ENCODE measurements at regions not wholly inside any gene's neighbourhood (a gene's known extent, or its start where the extent isn't known, plus 50 kb on each side); places are given as distances from the start of the nearest gene placed in this dataset.

- no peaks in the 10 kb centered on the region for H3K36me3 ChIP-seq (replicated peaks in 1 of 2; ENCODE audit: control insufficient read depth in 1 of 2, insufficient read depth in 2 of 2, low read length in 1 of 2)
- no peaks in the 10 kb centered on the region for H4K20me1 ChIP-seq (ENCODE audit: insufficient read depth)
- no peaks in the 10 kb centered on the region for H3K9me2 ChIP-seq
- no peak overlapping the region for H2AFZ ChIP-seq (ENCODE audit: low read depth)
- TF ChIP-seq EZH2phosphoT487 (IDR thresholded peaks at IDR 0.05; ENCODE audit: borderline replicate concordance, low read depth) = no peak
- TF ChIP-seq TAF1 (IDR thresholded peaks at IDR 0.05; ENCODE audit: borderline replicate concordance, low read depth, low read length) = no peak
- no peak for TF ChIP-seq JUND (IDR thresholded peaks at IDR 0.05)
- TF ChIP-seq SMC3 (IDR thresholded peaks at IDR 0.05; ENCODE audit: low read depth, low read length) = no peak
- no peak for TF ChIP-seq FOXM1 (IDR thresholded peaks at IDR 0.05; ENCODE audit: low read depth)
- no peak for TF ChIP-seq IRF3 (IDR thresholded peaks at IDR 0.05; ENCODE audit: low read depth, low read length)
- no peak for TF ChIP-seq CHD2 (IDR thresholded peaks at IDR 0.05; ENCODE audit: low read length, partially characterized antibody)
- TF ChIP-seq RCOR1 (IDR thresholded peaks at IDR 0.05; ENCODE audit: low read length) = no peak
- no peak for TF ChIP-seq MEF2A (IDR thresholded peaks at IDR 0.05; ENCODE audit: borderline replicate concordance, low read depth)
- no peak for TF ChIP-seq FOXJ3 (CRISPR knock-in tag; IDR thresholded peaks at IDR 0.05)
- TF ChIP-seq MAX (IDR thresholded peaks at IDR 0.05; ENCODE audit: low read depth) = no peak
- no peak for TF ChIP-seq USF2 (IDR thresholded peaks at IDR 0.05; ENCODE audit: borderline replicate concordance, low read depth, low read length)
- TF ChIP-seq FOSL2 (IDR thresholded peaks at IDR 0.05; ENCODE audit: borderline replicate concordance, low read depth) = no peak
- no peak for TF ChIP-seq YY1 (IDR thresholded peaks at IDR 0.05; ENCODE audit: low read depth)
- TF ChIP-seq NFIC (IDR thresholded peaks at IDR 0.05; ENCODE audit: borderline replicate concordance) = no peak
- TF ChIP-seq SIN3A (IDR thresholded peaks at IDR 0.05; ENCODE audit: borderline replicate concordance, low read depth, low read length) = no peak
- TF ChIP-seq GABPA (IDR thresholded peaks at IDR 0.05; ENCODE audit: low read depth) = no peak
- TF ChIP-seq EP300 (IDR thresholded peaks at IDR 0.05; ENCODE audit: borderline replicate concordance in 1 of 2, low read depth in 1 of 2, low read length in 1 of 2) = no peak
- 59% methylated on average over 18 of the region's 20 CpGs for WGBS (ENCODE audit: low lambda C conversion rate)
- H3K4me3 ChIP-seq (ENCODE audit: low read depth in 2 of 2, low read length in 1 of 2) = no peak overlapping the region
- H3K9me3 ChIP-seq = no peaks in the 10 kb centered on the region
- H3F3A ChIP-seq (replicated peaks; ENCODE audit: insufficient read depth) = no peaks in the 10 kb centered on the region
- ChIA-PET CTCF (no interaction called here), POLR2A (no interaction called here)
- no peaks in the 10 kb centered on the region for H3K4me1 ChIP-seq (ENCODE audit: control insufficient read depth in 1 of 2, insufficient read depth in 2 of 2, low read depth in 1 of 2, low read length in 1 of 2)
- H3K4me2 ChIP-seq = no peak overlapping the region
- no peak overlapping the region for H3K9ac ChIP-seq
- no peaks in the 10 kb centered on the region for H3K27me3 ChIP-seq (ENCODE audit: insufficient read depth)
- no peak overlapping the region for H3K27ac ChIP-seq (ENCODE audit: low read depth in 2 of 2, low read length in 1 of 2)
- H3K79me2 ChIP-seq (ENCODE audit: insufficient read depth) = no peaks in the 10 kb centered on the region
- DNase-seq = no peak
Observed at GRCh38 chr13:111623208-111623607, 302.8 kb downstream of the TEX29 start.

All from SK-N-SH (cell line).